ENCODE measurements at regions not wholly inside any gene's neighbourhood (a gene's known extent, or its start where the extent isn't known, plus 50 kb on each side); places are given as distances from the start of the nearest gene placed in this dataset.

DNA sequence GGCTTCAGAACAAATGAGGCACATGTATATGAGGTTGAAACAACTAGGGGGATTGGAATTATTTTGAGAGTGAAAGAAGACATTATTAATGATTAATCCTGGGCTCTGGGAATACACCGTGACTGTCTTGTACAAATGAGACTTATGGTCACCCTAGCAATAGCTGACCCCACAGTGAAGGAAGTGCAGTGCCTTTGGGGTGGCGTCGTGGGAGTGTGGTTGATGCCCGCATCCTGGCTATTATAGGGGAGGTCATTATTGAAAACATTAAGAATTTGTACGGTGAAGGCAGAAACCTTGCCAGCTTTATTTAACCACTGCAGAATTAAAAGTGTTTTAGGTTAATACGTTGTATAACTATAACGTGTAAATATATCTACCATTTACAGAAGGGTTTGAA is 296.7 kb downstream of the CYRIA start:
- TF ChIP-seq MAFK (IDR thresholded peaks at IDR 0.05; ENCODE audit: low read depth, low read length) (no peak), CEBPB (IDR thresholded peaks at IDR 0.05; ENCODE audit: low read depth, low read length) (no peak), CTCF (conservative IDR thresholded peaks at IDR 0.05; ENCODE audit: low read depth, low read length) (no peak), RFX5 (IDR thresholded peaks at IDR 0.05; ENCODE audit: low read depth, low read length) (no peak), POLR2A (IDR thresholded peaks at IDR 0.05; ENCODE audit: low read depth, low read length) (no peak), RAD21 (IDR thresholded peaks at IDR 0.05; ENCODE audit: low read length) (no peak), ELK1 (IDR thresholded peaks at IDR 0.05; ENCODE audit: borderline replicate concordance, low read depth, low read length) (no peak), USF2 (IDR thresholded peaks at IDR 0.05; ENCODE audit: low read depth, low read length) (no peak), MXI1 (IDR thresholded peaks at IDR 0.05; ENCODE audit: borderline replicate concordance, low read depth, low read length) (no peak), FOS (IDR thresholded peaks at IDR 0.05; ENCODE audit: low read depth, low read length) (no peak), NFE2L2 (IDR thresholded peaks at IDR 0.05; ENCODE audit: low read depth, low read length) (no peak), RCOR1 (IDR thresholded peaks at IDR 0.05; ENCODE audit: insufficient replicate concordance, low read length) (no peak), SMC3 (IDR thresholded peaks at IDR 0.05; ENCODE audit: low read depth, low read length) (no peak)

Measured in IMR-90 (cell line).